ENCODE measurements at regions not wholly inside any gene's neighbourhood (a gene's known extent, or its start where the extent isn't known, plus 50 kb on each side); places are given as distances from the start of the nearest gene placed in this dataset.

GRCh38 chrX:2600564-2600963 is 90.5 kb upstream of the CD99 start:
- ATAC-seq (ENCODE audit: insufficient number of reproducible peaks, low FRiP score, low read depth) (no peak), DNase-seq (ENCODE audit: low spot score) (no peak)
- no peaks in the 10 kb centered on the region for H3K36me3 ChIP-seq
- no peaks in the 10 kb centered on the region for H3K27me3 ChIP-seq (replicated peaks; ENCODE audit: insufficient read depth)
- peaks cover 0 to under 1% of the 10 kb centered on the region in 2 donors for H3K4me1 ChIP-seq (ENCODE audit: control insufficient read depth in 1 of 2, low read depth in 2 of 2)
- no peak overlapping the region for H3K27ac ChIP-seq
- H3K4me3 ChIP-seq = no peak overlapping the region
- H3K9me3 ChIP-seq = no peaks in the 10 kb centered on the region
- TF ChIP-seq CTCF (IDR thresholded peaks at IDR 0.05) = no peak

- Histone ChIP-seq H3K4me1 (ENCODE audit: control insufficient read depth in 1 of 2, low read depth in 2 of 2) (peaks cover 0 to 4% of the 10 kb centered on the region in 2 donors), H3K9me3 (no peaks in the 10 kb centered on the region), H3K27ac (no peak overlapping the region), H3K4me3 (no peak overlapping the region), H3K27me3 (replicated peaks; ENCODE audit: insufficient read depth) (no peaks in the 10 kb centered on the region), H3K36me3 (no peaks in the 10 kb centered on the region)
- no peak for DNase-seq (ENCODE audit: low spot score)
- TF ChIP-seq CTCF (IDR thresholded peaks at IDR 0.05) = no peak
- no peak for ATAC-seq (ENCODE audit: insufficient number of reproducible peaks, low FRiP score, low read depth)
Measured at GRCh38 chrX:2596555-2597255, 94.4 kb upstream of the CD99 start.

DNA sequence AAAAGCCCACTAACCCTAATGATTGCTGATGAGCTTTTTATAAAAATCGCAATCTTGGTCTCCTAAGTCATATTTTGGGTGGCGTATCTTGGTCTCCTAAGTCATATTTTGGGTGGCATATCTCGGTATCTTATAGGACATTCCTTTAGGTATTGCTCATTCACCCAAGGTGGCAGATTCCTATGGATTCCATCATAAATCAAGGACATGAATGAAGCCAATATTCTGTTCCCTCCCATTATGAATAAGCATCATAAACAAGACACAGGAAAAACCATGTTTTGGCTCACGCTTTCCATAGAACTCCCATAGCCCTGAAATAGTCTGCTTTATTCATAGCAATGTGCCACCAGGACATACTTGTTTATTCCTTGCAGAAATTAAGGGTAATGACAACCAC is 95.0 kb upstream of the CD99 start:
- H3K36me3 ChIP-seq = no peaks in the 10 kb centered on the region
- H3K9me3 ChIP-seq = no peaks in the 10 kb centered on the region
- H3K27ac ChIP-seq = no peak overlapping the region
- H3K4me1 ChIP-seq (ENCODE audit: control insufficient read depth in 1 of 2, low read depth in 2 of 2) = peaks cover 0 to 4% of the 10 kb centered on the region in 2 donors
- DNase-seq (ENCODE audit: low spot score) (no peak), ATAC-seq (ENCODE audit: insufficient number of reproducible peaks, low FRiP score, low read depth) (no peak)
- TF ChIP-seq CTCF (IDR thresholded peaks at IDR 0.05) = no peak
- H3K27me3 ChIP-seq (replicated peaks; ENCODE audit: insufficient read depth) = no peaks in the 10 kb centered on the region
- no peak overlapping the region for H3K4me3 ChIP-seq

DNA sequence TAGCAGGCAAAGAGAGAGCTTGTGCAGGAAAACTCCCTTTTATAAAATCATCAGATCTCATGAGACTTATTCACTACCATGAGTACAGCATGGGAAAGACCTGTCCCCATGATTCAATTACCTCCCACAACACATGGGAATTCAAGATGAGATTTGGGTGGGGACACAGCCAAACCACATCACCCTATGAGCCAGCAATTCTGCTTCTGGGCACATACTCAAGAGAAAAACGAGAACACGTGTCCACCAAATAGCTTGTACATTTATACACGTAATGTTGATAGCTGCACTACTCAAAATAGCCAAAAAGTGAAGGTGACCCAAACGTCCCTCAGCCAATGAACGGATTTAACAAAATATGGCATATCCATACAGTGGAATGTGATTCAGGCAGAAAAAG is 94.5 kb upstream of the DHRSX start:
- DNase-seq (ENCODE audit: low spot score) (no peak), ATAC-seq (ENCODE audit: insufficient number of reproducible peaks, low FRiP score, low read depth) (no peak)
- Histone ChIP-seq H3K4me3 (no peak overlapping the region), H3K27me3 (replicated peaks; ENCODE audit: insufficient read depth) (no peaks in the 10 kb centered on the region), H3K4me1 (ENCODE audit: control insufficient read depth in 1 of 2, low read depth in 2 of 2) (peaks cover 0 to 4% of the 10 kb centered on the region in 2 donors), H3K27ac (no peak overlapping the region), H3K36me3 (no peaks in the 10 kb centered on the region), H3K9me3 (no peaks in the 10 kb centered on the region)
- TF ChIP-seq CTCF (IDR thresholded peaks at IDR 0.05) = no peak

DNA sequence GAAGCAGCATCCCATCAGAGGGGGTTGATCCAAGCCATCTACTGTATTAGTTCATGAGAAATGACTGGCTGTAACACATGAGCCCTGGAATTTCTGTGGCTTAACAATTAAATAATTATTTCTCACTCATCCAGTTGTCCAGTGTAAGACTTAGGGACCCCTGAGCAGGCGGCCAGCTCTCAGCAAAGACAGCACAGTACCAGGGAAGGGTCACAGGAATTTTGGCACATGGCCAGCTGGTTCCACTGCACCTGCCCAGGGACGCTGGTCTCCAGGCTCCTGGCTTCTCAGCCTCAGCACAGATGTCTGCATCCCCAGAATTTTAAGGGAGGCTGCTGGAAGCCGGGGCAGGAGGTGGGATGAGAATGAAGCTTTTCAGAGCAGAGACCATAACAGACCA is 93.7 kb upstream of the DHRSX start:
- no peak for TF ChIP-seq CTCF (IDR thresholded peaks at IDR 0.05)
- no peaks in the 10 kb centered on the region for H3K9me3 ChIP-seq
- no peak overlapping the region for H3K27ac ChIP-seq
- DNase-seq (ENCODE audit: low spot score) = no peak
- H3K36me3 ChIP-seq = no peaks in the 10 kb centered on the region
- no peak overlapping the region for H3K4me3 ChIP-seq
- no peaks in the 10 kb centered on the region for H3K27me3 ChIP-seq (replicated peaks; ENCODE audit: insufficient read depth)
- peaks cover 0 to 4% of the 10 kb centered on the region in 2 donors for H3K4me1 ChIP-seq (ENCODE audit: control insufficient read depth in 1 of 2, low read depth in 2 of 2)
- no peak for ATAC-seq (ENCODE audit: insufficient number of reproducible peaks, low FRiP score, low read depth)
